Activated gamma-delta T cell treated with anti-CD3 and anti-CD28 coated beads, Interleukin-2, amount 50 U/mL, for 16 hours (primary cell): ENCODE measurements at regions not wholly inside any gene's neighbourhood (a gene's known extent, or its start where the extent isn't known, plus 50 kb on each side); places are given as distances from the start of the nearest gene placed in this dataset.
"Not testable (repeated sequence)": the region's sequence is repeated elsewhere in the genome, so short reads cannot be mapped to it uniquely, and the experiment has no call there.

Experiments used
- DNase-seq: peaks from one replicate; pipeline ENCODE4 v3.0.0-alpha.2; 2020; ENCODE audit warnings: low read depth

DNA sequence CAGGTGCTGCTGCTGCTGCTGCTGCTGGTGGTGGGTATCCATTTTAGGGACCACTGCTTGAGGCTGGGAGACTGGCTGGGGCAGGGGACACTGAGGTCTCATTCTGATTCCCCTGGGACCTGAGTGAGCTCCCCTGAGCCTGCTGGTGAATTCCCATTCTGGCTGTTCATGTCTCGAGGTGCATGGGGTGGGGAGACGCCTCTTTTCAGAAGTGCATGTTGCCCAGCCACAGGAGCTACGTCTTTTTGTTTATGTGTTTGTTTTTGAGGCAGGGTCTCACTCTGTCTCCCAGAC lies 133.4 kb downstream of the RHOU start:
- no peak for DNase-seq

DNA sequence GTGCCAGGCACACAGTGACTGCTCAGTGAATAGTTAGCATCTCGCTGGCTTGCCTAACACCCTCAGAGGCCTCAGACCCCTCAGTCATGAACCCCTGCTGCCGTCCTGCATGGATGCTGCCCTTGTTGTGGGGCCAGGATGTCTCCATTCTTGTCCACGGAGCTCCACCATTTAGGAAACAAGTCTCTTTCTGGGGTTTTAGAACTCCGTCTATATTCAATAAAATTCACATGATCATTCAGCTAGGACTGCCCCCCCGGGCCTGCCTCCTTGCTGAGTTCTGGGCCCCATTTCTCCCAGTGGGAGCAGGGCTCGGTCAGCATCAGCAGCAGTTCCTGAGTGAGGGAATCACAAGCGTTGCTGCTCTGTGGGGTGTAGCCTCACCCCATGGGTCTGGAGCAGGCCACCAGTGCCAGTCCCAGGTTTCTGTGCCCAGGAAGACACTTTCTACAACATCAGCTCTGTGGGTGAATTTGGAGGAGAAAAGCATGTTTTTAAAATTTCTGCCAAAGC lies 134.1 kb downstream of the RHOU start:
- no peak for DNase-seq

DNA sequence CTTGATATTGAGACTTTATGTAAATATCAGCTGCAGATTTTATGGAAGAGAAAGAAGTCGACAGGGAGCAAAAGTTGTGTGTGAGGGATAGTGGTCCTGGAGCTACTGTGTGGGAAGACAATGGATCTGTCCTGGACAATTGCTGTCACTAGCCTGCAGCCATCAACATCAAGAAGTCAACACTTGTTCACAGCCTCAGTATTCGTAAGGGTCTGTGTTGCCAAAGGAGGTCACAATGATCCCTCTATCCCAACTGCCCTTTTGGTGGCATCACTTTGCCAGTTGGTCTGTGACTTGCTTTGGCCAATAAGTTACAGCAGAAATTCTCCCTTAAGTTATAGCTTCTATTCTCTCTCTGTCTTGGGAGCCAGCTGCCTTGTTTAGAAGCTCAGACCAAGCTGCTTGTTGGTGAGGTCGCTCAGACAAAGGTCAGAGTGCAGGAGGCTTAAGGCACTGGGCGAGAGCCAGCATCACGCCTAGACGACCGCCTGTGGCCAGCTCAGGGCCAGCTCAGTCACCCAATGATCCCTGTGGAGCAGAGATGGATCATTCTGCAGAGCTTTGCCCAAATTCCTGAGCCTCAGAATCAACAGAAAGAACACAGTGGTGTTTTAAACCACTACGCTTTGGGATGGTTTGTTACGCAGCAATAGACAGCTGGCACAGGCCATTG lies 134.9 kb downstream of the RHOU start:
- no peak for DNase-seq

DNA sequence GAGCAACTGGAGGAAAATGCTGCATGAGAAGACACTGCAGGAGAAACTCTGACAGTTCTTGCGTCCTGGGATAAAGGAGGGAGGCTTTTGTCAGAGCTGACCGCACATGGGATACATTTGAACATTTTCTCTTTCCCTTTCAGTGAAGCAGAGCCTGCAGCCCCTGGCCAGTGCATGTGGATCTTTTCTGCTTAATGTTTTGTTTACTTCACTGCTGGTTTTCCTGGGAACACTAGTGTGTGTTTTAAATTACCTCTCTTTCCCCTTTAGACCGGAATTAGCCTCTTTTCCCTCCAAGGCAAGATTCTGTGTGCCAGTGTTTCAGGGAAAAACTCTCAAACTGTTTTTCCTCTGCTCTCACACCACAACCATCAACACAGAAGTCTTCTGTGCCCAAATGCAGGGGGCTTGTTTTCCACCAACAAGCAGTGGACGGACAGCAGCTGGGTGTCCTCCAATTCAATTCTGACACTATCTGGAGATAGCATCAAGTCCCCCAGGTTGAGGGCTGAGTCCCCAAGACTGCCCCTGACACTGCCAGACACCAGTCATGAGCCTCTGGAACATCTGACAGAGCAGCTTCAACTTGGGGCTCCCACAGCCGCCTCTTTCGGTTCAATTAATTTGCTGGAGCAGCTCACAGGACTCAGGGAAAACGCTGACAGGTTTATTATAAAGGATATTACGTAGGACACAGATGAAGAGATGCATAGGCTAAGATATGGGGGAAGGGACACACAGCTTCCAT lies 136.2 kb downstream of the RHOU start:
- DNase-seq: no peak

DNA sequence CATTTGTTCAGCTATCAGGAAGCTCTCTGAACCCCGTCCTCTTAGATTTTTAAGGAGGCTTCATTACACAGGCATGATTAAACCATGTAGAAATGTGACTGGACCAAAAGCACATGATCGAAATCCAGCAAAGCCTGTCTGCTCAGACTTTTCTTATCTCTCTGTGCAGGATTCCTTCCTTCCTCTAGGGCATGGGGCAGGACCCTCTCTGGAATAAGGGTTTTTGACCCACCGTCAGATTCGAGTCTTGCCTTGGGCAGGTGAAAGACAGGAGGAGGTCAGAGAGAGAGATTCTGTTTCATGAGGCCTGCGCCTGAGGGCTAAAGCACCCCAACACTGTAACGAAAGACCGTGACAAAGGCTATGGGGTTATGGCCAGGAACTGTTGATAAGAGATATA lies 136.8 kb downstream of the RHOU start:
- no peak for DNase-seq

DNA sequence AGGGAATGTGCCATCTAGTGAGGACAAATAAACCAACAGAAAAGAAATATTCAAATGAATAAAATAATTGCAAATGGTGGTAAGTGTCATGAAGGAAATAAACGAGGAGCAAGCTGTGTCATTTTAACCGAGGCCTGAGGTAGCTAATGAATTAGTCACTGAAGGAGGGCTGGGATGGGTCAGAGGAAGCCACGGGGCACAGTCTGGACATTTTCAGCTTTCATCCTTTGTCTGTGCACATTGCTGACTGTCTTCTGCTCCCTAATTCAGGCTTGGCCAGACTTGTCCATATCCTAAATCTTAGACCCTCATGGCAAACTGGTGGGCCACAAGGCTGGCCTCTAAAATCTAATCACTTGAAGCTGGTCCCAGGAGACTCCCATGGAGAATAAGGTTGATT lies 138.4 kb downstream of the RHOU start:
- no peak for DNase-seq

DNA sequence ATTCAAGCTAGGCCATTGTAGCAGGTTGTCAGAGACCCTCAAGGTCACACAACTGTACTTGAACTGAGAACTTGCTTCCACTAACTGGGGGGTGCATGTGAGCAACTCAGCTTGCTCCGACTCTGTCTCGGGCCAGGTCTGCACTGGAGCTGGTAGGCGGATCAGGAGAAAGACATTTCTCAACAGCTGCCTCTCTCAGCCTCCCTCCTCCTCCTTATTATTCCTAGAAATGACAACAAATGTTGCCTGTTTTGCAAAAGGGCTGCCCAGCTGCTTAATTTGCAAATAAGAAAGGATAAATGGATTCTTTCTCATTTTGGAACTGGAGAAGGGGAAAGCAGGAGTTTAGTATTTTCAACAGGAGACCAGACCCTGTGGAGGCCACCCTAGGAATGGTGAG lies 140.5 kb downstream of the RHOU start:
- no peak for DNase-seq

DNA sequence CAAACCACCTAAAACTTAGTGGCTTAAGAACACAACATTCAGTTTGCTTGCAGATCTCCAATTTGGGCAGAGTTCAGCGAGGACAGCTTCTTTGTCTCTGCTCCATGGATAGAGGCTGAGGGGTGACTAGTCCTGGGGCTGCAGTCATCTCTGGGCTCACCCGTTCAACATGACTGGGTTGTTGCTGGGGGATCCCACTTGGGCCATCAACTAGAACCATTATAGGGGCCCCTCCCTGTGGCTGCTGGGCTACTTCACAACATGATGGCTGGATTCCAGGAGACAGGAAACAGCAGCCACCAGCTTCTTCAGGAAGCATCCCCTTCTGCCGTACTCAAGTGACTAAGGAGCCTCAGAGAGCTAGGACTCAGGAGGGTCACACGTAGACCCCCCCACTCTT lies 140.9 kb downstream of the RHOU start:
- no peak for DNase-seq

DNA sequence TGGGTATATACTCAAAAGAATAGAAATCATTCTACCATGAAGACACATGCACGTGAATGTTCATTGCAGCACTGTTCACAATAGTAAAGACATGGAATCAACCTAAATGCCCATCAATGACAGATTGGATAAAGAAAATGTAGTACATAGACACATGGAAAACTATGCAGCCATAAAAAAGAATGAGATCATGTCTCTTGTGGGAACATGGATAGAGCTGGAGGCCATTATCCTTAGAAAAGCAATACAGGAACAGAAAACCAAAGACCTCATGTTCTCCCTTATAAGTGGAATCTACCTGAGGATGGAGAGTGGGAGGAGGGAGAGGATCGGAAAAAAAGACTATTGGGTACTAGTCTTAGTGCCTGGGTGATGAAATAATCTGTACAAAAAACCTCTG lies 143.9 kb downstream of the RHOU start:
- no peak for DNase-seq

DNA sequence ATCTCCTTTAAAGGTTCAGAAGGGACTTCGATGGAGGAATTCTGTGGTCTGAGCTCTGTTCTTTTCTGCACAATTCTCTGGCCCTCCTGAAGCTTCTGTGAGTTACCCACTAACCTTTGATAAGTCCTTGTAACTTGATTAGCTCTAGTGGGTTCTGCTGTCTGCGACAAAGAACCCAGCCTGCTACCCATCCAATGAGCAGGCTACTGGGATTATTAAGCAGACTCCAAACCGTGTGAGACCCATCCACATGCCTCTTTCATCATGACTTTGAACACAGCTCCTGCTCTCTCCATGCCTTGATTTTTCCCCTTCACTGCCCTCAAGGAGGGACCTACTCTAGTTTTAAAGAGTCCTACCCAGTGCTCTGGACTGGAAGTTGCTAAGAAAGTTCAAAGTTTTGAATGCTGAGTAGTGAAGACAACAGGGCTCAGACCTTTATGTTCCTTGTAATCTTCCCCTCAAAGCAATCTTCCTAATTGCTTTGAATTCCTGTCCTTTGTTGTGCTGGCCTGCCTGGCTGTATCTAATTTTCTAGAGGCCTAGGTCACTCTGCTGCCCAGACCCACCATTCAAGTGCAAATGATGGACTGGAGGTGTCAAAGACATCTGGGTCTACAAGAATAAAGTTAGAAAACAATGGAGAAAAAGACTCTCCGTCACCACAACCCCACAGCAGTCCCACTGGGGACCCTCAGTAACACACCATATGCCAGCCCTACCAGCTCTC lies 146.9 kb downstream of the RHOU start:
- DNase-seq: no peak

DNA sequence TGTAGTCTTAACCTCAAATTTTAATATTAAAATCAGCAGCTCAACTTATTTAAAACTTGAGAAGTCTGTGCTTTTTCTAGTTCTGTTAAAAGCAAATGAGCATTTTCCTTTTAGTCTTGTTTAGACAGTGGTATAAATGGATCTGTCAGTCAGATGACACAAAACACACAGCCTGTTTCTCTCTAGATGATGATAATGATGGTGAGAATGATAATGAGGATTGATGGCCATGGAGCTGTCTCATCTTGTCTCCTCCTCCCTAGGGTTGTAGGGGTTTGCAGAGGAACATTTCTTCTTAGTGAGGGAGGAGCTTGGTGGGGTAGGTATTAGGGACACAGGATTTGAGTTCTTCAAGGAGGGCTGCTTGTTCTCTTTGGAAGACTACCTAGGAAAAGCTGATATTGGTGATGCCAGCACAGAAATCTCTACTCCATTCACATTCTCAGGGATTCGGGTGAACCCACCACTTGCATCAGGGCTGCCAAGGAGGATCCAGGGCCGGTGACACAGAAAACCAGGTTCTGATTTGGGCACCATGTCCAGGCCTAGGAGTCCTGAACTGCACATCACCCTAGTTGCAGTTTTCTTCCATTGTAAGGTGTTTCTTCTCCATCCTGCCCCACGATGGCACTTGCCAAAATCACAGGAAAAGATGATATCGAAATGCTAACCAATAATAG lies 147.6 kb downstream of the RHOU start:
- DNase-seq: no peak

DNA sequence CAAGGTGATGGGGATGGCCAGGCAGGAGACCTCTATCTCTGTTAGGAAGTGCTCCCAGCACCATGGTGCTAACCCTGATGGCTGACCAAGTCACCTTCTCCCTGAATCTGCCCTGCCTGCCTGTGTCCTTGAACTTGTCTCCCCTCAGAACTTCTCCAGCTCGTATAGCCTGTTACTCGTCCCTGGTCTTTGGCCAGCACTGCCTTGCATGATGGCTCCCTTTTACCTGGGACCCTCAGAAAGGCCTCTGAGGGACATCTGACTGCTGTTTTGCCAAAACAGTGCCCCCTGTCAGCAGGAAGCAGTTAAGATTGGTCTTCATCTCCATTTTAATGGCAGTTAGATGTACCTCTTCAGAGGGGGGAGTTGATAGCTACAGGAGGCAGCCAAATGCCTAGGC lies 148.3 kb downstream of the RHOU start:
- DNase-seq: no peak

DNA sequence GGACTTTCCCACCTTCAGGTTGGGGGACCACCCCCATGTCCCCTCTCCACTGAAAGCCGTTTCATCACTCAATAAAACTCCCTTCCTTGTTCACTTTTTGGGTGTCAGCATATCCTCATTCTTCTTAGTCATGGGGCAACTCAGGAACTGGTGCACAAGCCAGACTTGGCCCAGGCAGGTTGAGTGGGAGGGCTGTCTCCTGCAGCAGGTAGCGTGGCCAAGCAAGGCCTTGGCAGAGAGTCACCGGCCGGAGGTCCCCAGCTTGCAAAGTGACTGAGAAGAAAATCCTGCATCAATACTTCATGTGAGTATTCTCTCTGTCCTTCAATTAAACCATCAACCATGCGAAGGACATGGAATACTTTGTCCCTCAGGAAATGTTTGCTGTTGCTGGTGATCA lies 148.9 kb downstream of the RHOU start:
- DNase-seq: no peak

DNA sequence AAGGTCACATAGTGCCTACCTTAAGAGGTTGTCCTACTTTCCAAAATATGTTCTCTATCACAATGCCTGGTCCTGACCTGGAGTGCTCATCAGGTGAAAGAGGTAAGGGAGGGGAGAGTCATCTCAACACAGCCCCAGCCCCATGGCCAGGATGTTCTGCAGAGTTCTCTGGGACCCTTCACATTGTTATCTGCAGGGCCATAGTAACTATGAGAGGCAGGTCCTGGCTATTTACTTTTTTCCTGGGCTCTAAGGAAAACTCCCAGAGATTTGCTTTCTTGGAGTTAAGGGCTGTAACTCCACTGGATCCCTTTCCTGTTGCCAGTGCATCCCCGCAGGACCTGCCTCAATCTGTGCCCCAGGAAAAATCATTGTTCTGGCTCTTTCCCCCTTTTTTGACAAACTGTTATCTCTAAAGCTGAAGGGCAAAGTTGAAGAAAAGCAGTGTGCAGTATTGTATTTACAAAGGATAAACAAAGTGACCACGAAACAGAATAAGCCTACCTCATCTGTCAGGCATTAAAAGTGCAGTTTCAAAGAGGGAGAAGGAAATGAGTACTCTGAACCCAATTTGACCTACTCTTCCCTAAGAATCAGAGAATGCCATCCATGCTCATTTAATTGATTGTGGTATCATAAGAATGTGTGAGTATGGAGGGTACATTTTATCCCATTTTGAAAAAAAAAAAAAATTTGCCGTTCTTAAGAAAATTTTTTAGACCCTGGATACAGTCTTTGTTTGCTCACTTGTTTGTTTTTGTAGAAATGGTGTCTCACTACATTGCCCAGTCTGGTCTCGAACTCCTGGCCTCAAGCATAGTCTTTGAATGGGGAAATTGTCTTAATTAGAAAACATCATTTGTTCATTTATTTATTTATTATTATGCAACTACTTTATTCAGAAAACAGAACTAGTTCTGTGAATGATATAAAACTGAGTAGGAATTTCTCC lies 149.6 kb downstream of the RHOU start:
- no peak for DNase-seq

DNA sequence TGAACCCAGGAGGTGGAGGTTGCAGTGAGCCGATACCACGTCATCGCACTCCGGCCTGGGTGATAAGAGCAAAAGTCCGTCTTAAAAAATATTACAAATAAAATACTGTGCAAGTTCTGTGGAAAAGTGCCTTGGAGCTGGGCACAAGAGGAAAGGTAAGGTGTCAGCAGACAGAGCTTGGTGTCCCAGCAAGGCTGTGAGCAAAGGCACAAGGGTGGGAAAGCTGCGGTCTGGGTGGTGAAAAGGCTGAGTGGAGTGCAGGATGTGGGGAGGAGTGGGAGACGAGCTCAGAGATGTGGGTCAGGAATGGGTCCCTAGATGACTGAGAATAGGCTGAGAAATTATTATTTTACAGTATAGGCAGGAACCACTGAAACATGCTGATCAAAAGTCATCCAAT lies 150.6 kb downstream of the RHOU start:
- DNase-seq: no peak

DNA sequence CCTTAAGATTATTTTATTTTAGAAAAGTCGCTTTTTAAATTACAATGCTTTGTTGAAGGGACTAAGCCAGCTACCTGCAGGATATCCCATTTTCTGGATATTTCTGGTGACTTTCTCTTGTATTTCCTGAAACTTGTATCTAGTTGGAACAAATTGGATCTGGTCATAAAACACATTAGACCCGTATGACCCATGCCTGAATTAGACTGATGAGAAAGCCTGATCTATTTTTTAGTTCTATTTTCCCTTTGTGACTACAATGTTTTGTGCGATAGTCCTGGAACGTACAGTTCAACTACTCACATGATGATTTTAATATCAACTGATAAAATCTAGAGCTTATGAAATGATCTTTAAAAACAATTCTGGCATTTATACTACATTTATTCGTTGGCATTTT lies 151.8 kb downstream of the RHOU start:
- DNase-seq: no peak

DNA sequence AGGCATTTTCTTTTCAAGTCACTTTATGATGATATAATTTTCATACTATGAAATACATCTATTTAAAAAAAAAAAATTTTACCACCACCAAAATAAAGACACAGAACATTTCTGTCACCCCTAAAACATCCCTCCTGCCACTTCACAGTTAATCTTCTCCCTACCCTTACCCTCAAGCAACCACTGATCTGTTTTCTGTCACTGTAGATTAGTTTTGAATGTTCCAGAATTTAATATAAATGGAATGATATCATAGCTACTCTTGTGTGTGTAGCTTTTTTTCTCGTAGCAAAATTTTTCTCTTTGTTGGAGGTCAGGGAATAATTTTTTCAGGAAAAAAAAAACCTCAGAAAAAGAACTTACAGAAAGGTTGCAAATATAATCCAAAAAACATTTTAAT lies 152.7 kb downstream of the RHOU start:
- no peak for DNase-seq

DNA sequence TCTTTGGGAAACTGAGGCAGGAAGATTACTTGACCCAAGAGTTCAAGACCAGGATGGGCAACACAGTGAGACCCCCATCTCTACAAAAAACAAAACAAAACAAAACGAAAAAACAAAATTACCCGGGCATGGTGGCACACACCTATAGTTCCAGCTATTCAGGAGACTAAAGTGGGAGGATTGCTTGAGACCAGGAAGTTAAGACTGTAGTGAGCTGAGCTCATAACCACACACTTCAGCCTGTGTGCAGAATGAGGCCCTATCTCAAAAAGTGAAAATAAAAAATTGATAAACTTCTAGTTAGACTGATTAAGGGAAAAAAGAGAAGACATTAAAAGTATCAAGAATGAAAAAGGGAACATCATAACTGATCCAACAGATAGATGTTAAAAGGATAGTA lies 154.0 kb downstream of the RHOU start:
- no peak for DNase-seq

DNA sequence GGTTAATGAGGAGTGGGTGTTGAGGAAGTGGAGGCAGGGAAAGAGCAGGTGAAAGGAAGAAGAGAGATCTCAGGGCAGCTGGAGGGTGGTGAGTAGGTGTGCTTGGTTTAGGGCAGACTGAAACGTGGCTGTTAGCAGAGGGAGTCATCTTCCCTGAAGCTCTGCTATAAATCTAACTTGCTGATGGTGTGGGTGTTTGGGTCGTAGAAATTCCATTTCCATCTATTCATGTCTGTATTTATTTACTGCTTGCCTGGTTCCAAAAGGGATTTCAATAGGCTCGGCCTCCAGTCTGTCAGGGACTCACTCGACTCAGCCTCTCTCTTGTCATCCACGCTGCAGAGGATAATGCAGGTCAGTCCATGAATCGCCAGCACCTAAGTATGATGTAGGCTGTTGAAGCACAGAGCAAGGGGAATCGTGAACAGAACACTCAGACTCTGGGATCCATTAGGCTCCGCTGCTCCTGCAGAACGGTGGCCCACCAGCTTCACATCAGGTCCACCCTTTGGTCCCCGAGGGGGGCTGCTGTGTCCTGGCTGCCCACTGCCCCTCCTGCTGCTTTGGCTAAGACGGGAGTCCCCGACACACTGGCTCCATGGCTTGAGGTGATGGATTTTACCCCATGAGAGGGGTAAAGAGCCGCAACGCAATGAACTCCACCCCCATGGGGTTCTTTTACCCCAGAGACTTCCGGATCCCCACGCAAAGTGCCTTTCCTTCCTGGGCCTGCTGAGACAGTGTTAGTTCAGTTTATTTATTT lies 156.2 kb downstream of the RHOU start:
- no peak for DNase-seq

DNA sequence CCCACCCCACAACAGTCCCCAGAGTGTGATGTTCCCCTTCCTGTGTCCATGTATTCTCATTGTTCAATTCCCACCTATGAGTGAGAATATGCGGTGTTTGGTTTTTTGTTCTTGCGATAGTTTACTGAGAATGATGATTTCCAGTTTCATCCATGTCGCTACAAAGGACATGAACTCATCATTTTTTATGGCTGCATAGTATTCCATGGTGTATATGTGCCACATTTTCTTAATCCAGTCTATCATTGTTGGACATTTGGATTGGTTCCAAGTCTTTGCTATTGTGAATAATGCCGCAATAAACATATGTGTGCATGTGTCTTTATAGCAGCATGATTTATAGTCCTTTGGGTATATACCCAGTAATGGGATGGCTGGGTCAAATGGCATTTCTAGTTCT lies 156.9 kb downstream of the RHOU start:
- DNase-seq: not testable (repeated sequence)

DNA sequence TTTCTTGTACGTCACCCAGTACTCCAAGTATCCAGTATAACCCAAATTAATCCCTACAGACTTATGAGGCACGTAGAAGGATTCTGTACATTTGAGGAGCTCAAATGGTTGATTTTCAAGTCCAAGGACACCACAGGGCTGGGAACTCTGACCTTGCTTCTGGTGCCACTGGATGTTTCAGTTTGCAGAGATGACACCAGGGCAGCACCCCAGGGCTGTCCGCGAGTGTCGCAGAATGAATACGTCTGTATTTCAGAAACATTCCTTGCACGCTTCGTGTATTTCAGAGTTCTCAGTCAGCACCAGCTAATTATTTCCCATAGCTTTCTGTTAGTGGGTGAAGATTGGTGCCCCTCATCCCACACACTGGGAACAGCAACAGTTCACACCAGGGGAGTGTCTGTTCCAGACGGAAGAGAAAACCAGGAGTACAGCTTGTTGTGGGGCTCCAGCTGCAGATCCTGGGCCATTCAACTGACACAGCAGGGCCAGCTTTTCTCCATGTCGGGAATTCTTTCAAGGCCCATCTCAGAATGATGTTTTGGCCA lies 159.2 kb downstream of the RHOU start:
- no peak for DNase-seq
